B cell (primary cell): ENCODE measurements at regions not wholly inside any gene's neighbourhood (a gene's known extent, or its start where the extent isn't known, plus 50 kb on each side); places are given as distances from the start of the nearest gene placed in this dataset.

Experiments
- ATAC-seq: fragments of 200-7000 bp; cut with Tn5 transposase; one replicate; pipeline ENCODE4 v1.10.0; 2021; ENCODE audit warnings: low read depth, mild to moderate bottlenecking, moderate number of reproducible peaks, moderate library complexity
- CTCF ChIA-PET: fragments of 350-600 bp; sonication (Branson Sonifier 250); formaldehyde crosslinking; loops from one replicate; lab custom pipeline; 2021; ENCODE audit warnings: antibody characterized with exemption, inconsistent platforms; lab: Charles Lee
- POLR2A ChIA-PET: fragments of 350-600 bp; sonication (Branson Sonifier 250); formaldehyde crosslinking; loops from one replicate; lab custom pipeline; 2021; ENCODE audit warnings: antibody characterized with exemption; lab: Charles Lee
- DNase-seq: peaks from one replicate; pipeline ENCODE4 v3.0.0; 2013
- H2AFZ ChIP-seq: 2 replicates; pipeline ENCODE4 v1.6.1; 2012; ENCODE audit warnings: mild to moderate bottlenecking, low read depth, low read length; ENCODE audit not compliant: insufficient read depth, poor library complexity, severe bottlenecking
- H3K27ac ChIP-seq, 2 donors: 1 replicate in 1 of 2; 2 replicates in 1 of 2; pipeline ENCODE4 v1.5.1; 2012 to 2013; ENCODE audit warnings: low read length in 2 of 2, mild to moderate bottlenecking in 2 of 2, moderate library complexity in 1 of 2
- H3K27me3 ChIP-seq, 4 experiments: fragments of 200-600 bp in 1 of 4; sonication (generic) in 1 of 4; replicated peaks in 1 of 4; 1 replicate in 2 of 4; 2 replicates in 2 of 4; pipeline versions ENCODE4 v1.6.1 to v1.7.0; 2013 to 2016; ENCODE audit warnings: low read length in 3 of 4, mild to moderate bottlenecking in 2 of 4, mixed read lengths in 1 of 4, moderate library complexity in 1 of 4; ENCODE audit not compliant: insufficient read depth in 4 of 4, control insufficient read depth in 3 of 4; ENCODE audit errors: control extremely low read depth in 1 of 4
- H3K36me3 ChIP-seq, 2 experiments: replicated peaks in 1 of 2; 1 replicate in 1 of 2; 2 replicates in 1 of 2; pipeline versions ENCODE4 v1.6.1 to v1.7.1; 2013; ENCODE audit warnings: low read length in 1 of 2; ENCODE audit not compliant: insufficient read depth in 2 of 2, control insufficient read depth in 1 of 2; ENCODE audit errors: control extremely low read depth in 1 of 2, extremely low read depth in 1 of 2
- H3K4me1 ChIP-seq, 2 donors: fragments of 200-600 bp in 1 of 2; sonication (generic) in 1 of 2; 1 replicate in 1 of 2; 2 replicates in 1 of 2; pipeline versions ENCODE4 v1.5.1 to v1.6.1; 2013 to 2017; ENCODE audit warnings: low read length in 2 of 2; ENCODE audit not compliant: control insufficient read depth in 2 of 2, insufficient read depth in 2 of 2
- H3K4me2 ChIP-seq: replicated peaks from 2 replicates; pipeline ENCODE3; 2012; ENCODE audit warnings: mild to moderate bottlenecking, low read depth, low read length; ENCODE audit not compliant: poor library complexity, severe bottlenecking
- H3K4me3 ChIP-seq, 5 experiments: fragments of 200-600 bp in 1 of 5; sonication (generic) in 1 of 5; 1 replicate in 3 of 5; 2 replicates in 2 of 5; pipeline versions ENCODE4 v1.5.1 to v1.7.0; 2011 to 2016; ENCODE audit warnings: low read length in 4 of 5, mild to moderate bottlenecking in 4 of 5, low read depth in 2 of 5, control low read depth in 1 of 5, moderate library complexity in 1 of 5; ENCODE audit not compliant: insufficient read depth in 1 of 5; ENCODE audit errors: control extremely low read depth in 1 of 5, extremely low read depth in 1 of 5
- H3K79me2 ChIP-seq: fragments of 200-600 bp; sonication (generic); one replicate; pipeline ENCODE4 v1.6.0; 2016; ENCODE audit warnings: low read length; ENCODE audit not compliant: control insufficient read depth, insufficient read depth
- H3K9ac ChIP-seq: fragments of 200-600 bp; sonication (generic); 2 replicates; pipeline ENCODE4 v1.6.1; 2017; ENCODE audit warnings: mild to moderate bottlenecking, low read length, moderate library complexity
- H3K9me3 ChIP-seq, 3 donors: one replicate each; pipeline versions ENCODE4 v1.6.1 to v1.7.1; 2013; ENCODE audit warnings: low read length in 2 of 3; ENCODE audit not compliant: control insufficient read depth in 2 of 3, insufficient read depth in 1 of 3; ENCODE audit errors: control extremely low read depth in 1 of 3
- H4K20me1 ChIP-seq: 2 replicates; pipeline ENCODE4 v1.6.0; 2012; ENCODE audit warnings: mild to moderate bottlenecking, low read length; ENCODE audit not compliant: insufficient read depth, control insufficient read depth, poor library complexity, severe bottlenecking
- H3K27ac Mint-ChIP-seq: one replicate; pipeline ENCODE4 v1.8.0; 2021; ENCODE audit warnings: mixed read lengths
- H3K27me3 Mint-ChIP-seq: one replicate; pipeline ENCODE4 v1.8.0; 2021; ENCODE audit warnings: mixed read lengths
- H3K4me1 Mint-ChIP-seq: one replicate; pipeline ENCODE4 v1.8.0; 2021; ENCODE audit warnings: mixed read lengths
- H3K4me3 Mint-ChIP-seq: one replicate; pipeline ENCODE4 v1.8.0; 2021; ENCODE audit warnings: mixed read lengths
- H3K9me3 Mint-ChIP-seq: one replicate; pipeline ENCODE4 v1.8.0; 2022; ENCODE audit warnings: mixed read lengths; ENCODE audit not compliant: insufficient read depth
- EZH2 ChIP-seq: IDR thresholded peaks from 2 replicates; pipeline ENCODE4 v1.6.1; 2012; ENCODE audit warnings: borderline replicate concordance, low read depth, mild to moderate bottlenecking, moderate library complexity, low read length; ENCODE audit not compliant: insufficient read depth, poor library complexity, severe bottlenecking
- WGBS: methylation state at CpG from one replicate; pipeline ENCODE4 v1.1.5; 2013; ENCODE audit warnings: missing lambda C conversion rate; ENCODE audit not compliant: insufficient coverage; 5-methylcytosine and 5-hydroxymethylcytosine counted together
- intact Hi-C: fragments of 100-400 bp; cut with micrococcal nuclease; formaldehyde crosslinking; loops from one replicate; pipeline ENCODE4 v1.10.0; 2022
- TF ChIP-seq, protein P1 (sequence below): fragments of 200-600 bp; IDR thresholded peaks from one replicate; pipeline ENCODE4 v1.8.0; 2022; ENCODE audit warnings: antibody characterized with exemption, mild to moderate bottlenecking

DNA sequence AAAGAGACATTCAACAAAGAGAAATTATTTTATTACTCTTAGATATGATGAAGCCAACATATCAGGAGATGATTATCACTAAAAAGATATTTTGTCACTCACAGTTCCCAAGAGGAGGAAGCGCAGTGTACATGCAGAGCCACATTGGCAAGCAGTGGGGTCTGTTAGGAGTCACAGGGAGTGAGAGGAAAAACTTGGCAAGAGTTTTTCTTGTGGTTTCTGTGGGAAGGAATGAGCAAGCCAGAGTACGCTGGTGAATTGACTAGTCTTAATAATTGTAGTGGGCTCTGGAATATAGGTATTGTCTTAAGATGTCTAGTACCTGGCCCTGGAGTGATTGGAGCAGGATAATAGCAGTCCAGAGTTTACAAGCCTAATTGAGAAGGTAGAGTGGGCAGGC lies 1095.2 kb downstream of the GRIK2 start:
- Mint-ChIP-seq H3K27me3 (no peaks in the 10 kb centered on the region), H3K27ac (no peak overlapping the region), H3K4me1 (no peaks in the 10 kb centered on the region), H3K4me3 (no peak overlapping the region), H3K9me3 (peaks cover 4% of the 10 kb centered on the region)
- WGBS = 75% methylated on average over 2 of the region's 2 CpGs
- H3K4me1 ChIP-seq = no peaks in the 10 kb centered on the region
- intact Hi-C loops = no loop called here
- POLR2A ChIA-PET = no interaction called here
- no peaks in the 10 kb centered on the region for H3K36me3 ChIP-seq
- no peak overlapping the region for H2AFZ ChIP-seq
- no peak overlapping the region for H3K27ac ChIP-seq
- no peaks in the 10 kb centered on the region for H3K79me2 ChIP-seq
- DNase-seq = no peak
- H3K9ac ChIP-seq = no peak overlapping the region
- no peaks in the 10 kb centered on the region for H3K27me3 ChIP-seq
- no peak overlapping the region for H3K4me2 ChIP-seq
- ATAC-seq = no peak
- H3K9me3 ChIP-seq = no peaks in the 10 kb centered on the region
- CTCF ChIA-PET = no interaction called here
- no peak overlapping the region for H3K4me3 ChIP-seq
- no peaks in the 10 kb centered on the region for H4K20me1 ChIP-seq
- TF ChIP-seq EZH2 = no peak
- TF ChIP-seq, protein P1, sequence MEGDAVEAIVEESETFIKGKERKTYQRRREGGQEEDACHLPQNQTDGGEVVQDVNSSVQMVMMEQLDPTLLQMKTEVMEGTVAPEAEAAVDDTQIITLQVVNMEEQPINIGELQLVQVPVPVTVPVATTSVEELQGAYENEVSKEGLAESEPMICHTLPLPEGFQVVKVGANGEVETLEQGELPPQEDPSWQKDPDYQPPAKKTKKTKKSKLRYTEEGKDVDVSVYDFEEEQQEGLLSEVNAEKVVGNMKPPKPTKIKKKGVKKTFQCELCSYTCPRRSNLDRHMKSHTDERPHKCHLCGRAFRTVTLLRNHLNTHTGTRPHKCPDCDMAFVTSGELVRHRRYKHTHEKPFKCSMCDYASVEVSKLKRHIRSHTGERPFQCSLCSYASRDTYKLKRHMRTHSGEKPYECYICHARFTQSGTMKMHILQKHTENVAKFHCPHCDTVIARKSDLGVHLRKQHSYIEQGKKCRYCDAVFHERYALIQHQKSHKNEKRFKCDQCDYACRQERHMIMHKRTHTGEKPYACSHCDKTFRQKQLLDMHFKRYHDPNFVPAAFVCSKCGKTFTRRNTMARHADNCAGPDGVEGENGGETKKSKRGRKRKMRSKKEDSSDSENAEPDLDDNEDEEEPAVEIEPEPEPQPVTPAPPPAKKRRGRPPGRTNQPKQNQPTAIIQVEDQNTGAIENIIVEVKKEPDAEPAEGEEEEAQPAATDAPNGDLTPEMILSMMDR = no peak

DNA sequence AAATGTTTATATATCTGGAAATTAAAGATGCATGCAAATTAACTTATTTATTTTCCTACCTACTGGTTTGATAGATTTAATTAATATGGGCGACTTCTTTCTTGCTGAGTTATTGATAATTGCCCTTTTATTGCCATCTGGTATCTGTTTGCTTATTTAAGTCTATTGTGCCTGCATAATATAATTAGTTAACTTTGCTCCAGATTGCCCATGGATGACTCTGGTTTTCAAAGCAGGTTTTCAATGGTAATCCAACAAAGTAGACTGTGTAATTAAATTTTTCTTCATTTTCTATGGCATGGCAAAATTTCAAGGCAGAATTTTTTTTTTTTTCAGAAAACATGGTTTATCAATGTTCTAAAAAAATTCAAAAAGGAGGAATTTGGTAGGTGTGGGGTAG lies 1092.0 kb downstream of the GRIK2 start:
- H3K27ac Mint-ChIP-seq = no peak overlapping the region
- Histone ChIP-seq H2AFZ (no peak overlapping the region), H3K4me3 (no peak overlapping the region), H3K4me1 (no peaks in the 10 kb centered on the region), H3K27me3 (no peaks in the 10 kb centered on the region), H3K9ac (no peak overlapping the region), H3K36me3 (no peaks in the 10 kb centered on the region), H3K79me2 (no peaks in the 10 kb centered on the region), H4K20me1 (no peaks in the 10 kb centered on the region), H3K4me2 (no peak overlapping the region), H3K9me3 (no peaks in the 10 kb centered on the region), H3K27ac (no peak overlapping the region)
- ATAC-seq = no peak
- H3K4me3 Mint-ChIP-seq = no peak overlapping the region
- no peaks in the 10 kb centered on the region for H3K9me3 Mint-ChIP-seq
- POLR2A ChIA-PET = no interaction called here
- CTCF ChIA-PET = no interaction called here
- H3K4me1 Mint-ChIP-seq = no peaks in the 10 kb centered on the region
- no peaks in the 10 kb centered on the region for H3K27me3 Mint-ChIP-seq
- TF ChIP-seq, protein P1 = no peak
- no peak for TF ChIP-seq EZH2
- no peak for DNase-seq
- no CpG with 5 or more reads among the region's 1 CpG for WGBS
- intact Hi-C loops = no loop called here
